Fibroblast of lung (primary cell): ENCODE measurements at regions not wholly inside any gene's neighbourhood (a gene's known extent, or its start where the extent isn't known, plus 50 kb on each side); places are given as distances from the start of the nearest gene placed in this dataset.

ENCODE experiments used
- DNase-seq, 2 donors: peaks; one replicate each; pipeline versions ENCODE4 v3.0.0 to v3.0.0-alpha.2; 2010; ENCODE audit warnings: low read depth in 2 of 2
- H2AFZ ChIP-seq: 2 replicates; pipeline ENCODE4 v1.5.1; 2012; ENCODE audit warnings: low read length, control low read depth, inconsistent platforms
- H3K27ac ChIP-seq: 2 replicates; pipeline ENCODE4 v1.5.1; 2011; ENCODE audit warnings: low read length, control low read depth; ENCODE audit not compliant: insufficient read depth
- H3K27me3 ChIP-seq: 2 replicates; pipeline ENCODE4 v1.5.1; 2011; ENCODE audit warnings: mild to moderate bottlenecking, low read length; ENCODE audit not compliant: control insufficient read depth, insufficient read depth
- H3K36me3 ChIP-seq: 2 replicates; pipeline ENCODE4 v1.5.1; 2011; ENCODE audit warnings: low read length; ENCODE audit not compliant: control insufficient read depth, insufficient read depth
- H3K4me1 ChIP-seq: 2 replicates; pipeline ENCODE4 v1.5.1; 2011; ENCODE audit warnings: low read length; ENCODE audit not compliant: control insufficient read depth, insufficient read depth; ENCODE audit errors: extremely low read depth
- H3K4me2 ChIP-seq: 2 replicates; pipeline ENCODE4 v1.5.1; 2011; ENCODE audit warnings: low read length, control low read depth; ENCODE audit not compliant: insufficient read depth; ENCODE audit errors: extremely low read depth
- H3K4me3 ChIP-seq, 4 experiments: fragments of 200-600 bp in 1 of 4; sonication (generic) in 1 of 4; replicated peaks in 1 of 4; 2 replicates each; pipeline ENCODE4 v1.5.1; 2011 to 2016; ENCODE audit warnings: low read length in 4 of 4, low read depth in 3 of 4, mild to moderate bottlenecking in 3 of 4, control low read depth in 2 of 4, inconsistent platforms in 1 of 4, mixed read lengths in 1 of 4; ENCODE audit not compliant: insufficient read depth in 1 of 4; ENCODE audit errors: control extremely low read depth in 1 of 4
- H3K79me2 ChIP-seq: 2 replicates; pipeline ENCODE4 v1.5.1; 2012; ENCODE audit warnings: mild to moderate bottlenecking, low read length, inconsistent platforms; ENCODE audit not compliant: control insufficient read depth, insufficient read depth
- H3K9ac ChIP-seq: 2 replicates; pipeline ENCODE4 v1.5.1; 2011; ENCODE audit warnings: mild to moderate bottlenecking, low read length, control low read depth; ENCODE audit not compliant: insufficient read depth
- H3K9me3 ChIP-seq: 2 replicates; pipeline ENCODE4 v1.5.1; 2012; ENCODE audit warnings: low read depth, low read length; ENCODE audit not compliant: control insufficient read depth, insufficient read depth
- H4K20me1 ChIP-seq: 2 replicates; pipeline ENCODE4 v1.5.1; 2011; ENCODE audit warnings: low read length; ENCODE audit not compliant: control insufficient read depth, insufficient read depth; ENCODE audit errors: extremely low read depth
- CTCF ChIP-seq, 2 donors: IDR thresholded peaks in 1 of 2; conservative IDR thresholded peaks in 1 of 2; 1 replicate in 1 of 2; 2 replicates in 1 of 2; pipeline ENCODE4 v1.5.1; 2011 to 2012; ENCODE audit warnings: low read length in 2 of 2, control low read depth in 1 of 2, inconsistent platforms in 1 of 2, low read depth in 1 of 2, mild to moderate bottlenecking in 1 of 2
- EZH2 ChIP-seq: IDR thresholded peaks from 2 replicates; pipeline ENCODE4 v1.5.1; 2012; ENCODE audit warnings: low read length, control low read depth, mild to moderate bottlenecking; ENCODE audit errors: missing control alignments

GRCh38 chr6:85092226-85092625 lies 327.8 kb upstream of the TBX18 start:
- no peak overlapping the region for H3K27ac ChIP-seq
- no peak overlapping the region for H3K4me3 ChIP-seq
- no peak overlapping the region for H3K4me2 ChIP-seq
- H2AFZ ChIP-seq: no peak overlapping the region
- no peaks in the 10 kb centered on the region for H3K9me3 ChIP-seq
- no peaks in the 10 kb centered on the region for H3K79me2 ChIP-seq
- H3K9ac ChIP-seq: no peak overlapping the region
- no peak for TF ChIP-seq EZH2
- TF ChIP-seq CTCF (conservative IDR thresholded peaks at IDR 0.05 in 1 of 2, IDR thresholded peaks at IDR 0.05 in 1 of 2; ENCODE audit: low read depth in 1 of 2, low read length in 2 of 2): no peak
- no peaks in the 10 kb centered on the region for H4K20me1 ChIP-seq
- no peaks in the 10 kb centered on the region for H3K27me3 ChIP-seq
- H3K4me1 ChIP-seq: no peaks in the 10 kb centered on the region
- no peaks in the 10 kb centered on the region for H3K36me3 ChIP-seq
- no peak for DNase-seq

- no peaks in the 10 kb centered on the region for H3K27me3 ChIP-seq
- no peak overlapping the region for H2AFZ ChIP-seq
- no peaks in the 10 kb centered on the region for H4K20me1 ChIP-seq
- H3K9me3 ChIP-seq: no peaks in the 10 kb centered on the region
- no peaks in the 10 kb centered on the region for H3K36me3 ChIP-seq
- H3K9ac ChIP-seq: no peak overlapping the region
- no peak for DNase-seq
- H3K27ac ChIP-seq: no peak overlapping the region
- H3K79me2 ChIP-seq: no peaks in the 10 kb centered on the region
- H3K4me2 ChIP-seq: no peak overlapping the region
- H3K4me1 ChIP-seq: no peaks in the 10 kb centered on the region
- TF ChIP-seq EZH2 (no peak), CTCF (conservative IDR thresholded peaks at IDR 0.05 in 1 of 2, IDR thresholded peaks at IDR 0.05 in 1 of 2; ENCODE audit: low read depth in 1 of 2, low read length in 2 of 2) (no peak)
- no peak overlapping the region for H3K4me3 ChIP-seq
Measured at GRCh38 chr6:85089255-85089654, 324.9 kb upstream of the TBX18 start.

- Histone ChIP-seq H3K36me3 (no peaks in the 10 kb centered on the region), H3K27ac (no peak overlapping the region), H3K4me2 (no peak overlapping the region), H3K27me3 (no peaks in the 10 kb centered on the region), H3K4me3 (no peak overlapping the region), H3K4me1 (no peaks in the 10 kb centered on the region), H3K9ac (no peak overlapping the region), H4K20me1 (no peaks in the 10 kb centered on the region), H2AFZ (no peak overlapping the region), H3K79me2 (no peaks in the 10 kb centered on the region), H3K9me3 (no peaks in the 10 kb centered on the region)
- no peak for DNase-seq
- TF ChIP-seq CTCF (conservative IDR thresholded peaks at IDR 0.05 in 1 of 2, IDR thresholded peaks at IDR 0.05 in 1 of 2; ENCODE audit: low read depth in 1 of 2, low read length in 2 of 2) (no peak), EZH2 (no peak)
Measured at GRCh38 chr6:85085875-85086274, 321.5 kb upstream of the TBX18 start.
